ENCODE measurements at regions not wholly inside any gene's neighbourhood (a gene's known extent, or its start where the extent isn't known, plus 50 kb on each side); places are given as distances from the start of the nearest gene placed in this dataset.

DNA sequence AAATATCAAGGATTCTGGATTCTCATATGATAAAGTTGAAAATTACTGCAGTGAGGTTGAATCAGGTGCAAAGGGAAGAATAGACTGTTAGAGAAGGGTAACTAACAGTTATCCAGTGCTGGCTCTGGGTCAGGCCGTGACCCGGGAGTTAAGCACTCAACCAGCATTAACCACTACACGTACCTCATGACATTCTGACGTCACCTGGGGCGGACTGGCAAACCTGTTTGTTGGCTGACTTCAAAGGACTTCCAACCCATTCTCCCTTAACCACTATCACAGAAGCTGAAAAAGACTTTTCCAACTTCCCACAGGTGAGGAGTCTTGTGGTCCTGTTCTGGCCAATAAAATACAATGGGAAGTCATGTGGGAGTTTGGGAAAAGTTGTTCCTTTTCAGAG is 268.9 kb downstream of the ENC1 start:
- no peak for DNase-seq (ENCODE audit: low spot score)
- H3K27me3 ChIP-seq (replicated peaks; ENCODE audit: insufficient read depth, low read depth, low read length, poor library complexity) = no peaks in the 10 kb centered on the region
- BruUV-seq (replicated peaks) = no TSS peak
- H3K4me3 ChIP-seq (ENCODE audit: low read depth, low read length, poor library complexity, severe bottlenecking) = no peak overlapping the region
- ChIA-PET CTCF (no interaction called here), POLR2A (ENCODE audit: low non-redundant PET) (no interaction called here)
- H3K4me1 ChIP-seq (ENCODE audit: insufficient read depth, low read length, poor library complexity, severe bottlenecking) = peaks cover 3% of the 10 kb centered on the region
- H3K36me3 ChIP-seq (ENCODE audit: insufficient read depth, low read length, poor library complexity, severe bottlenecking) = no peaks in the 10 kb centered on the region
- TF ChIP-seq EZH2 (IDR thresholded peaks at IDR 0.05; ENCODE audit: borderline replicate concordance, low read depth, low read length, poor library complexity, severe bottlenecking) = no peak
- TF ChIP-seq, protein P1, sequence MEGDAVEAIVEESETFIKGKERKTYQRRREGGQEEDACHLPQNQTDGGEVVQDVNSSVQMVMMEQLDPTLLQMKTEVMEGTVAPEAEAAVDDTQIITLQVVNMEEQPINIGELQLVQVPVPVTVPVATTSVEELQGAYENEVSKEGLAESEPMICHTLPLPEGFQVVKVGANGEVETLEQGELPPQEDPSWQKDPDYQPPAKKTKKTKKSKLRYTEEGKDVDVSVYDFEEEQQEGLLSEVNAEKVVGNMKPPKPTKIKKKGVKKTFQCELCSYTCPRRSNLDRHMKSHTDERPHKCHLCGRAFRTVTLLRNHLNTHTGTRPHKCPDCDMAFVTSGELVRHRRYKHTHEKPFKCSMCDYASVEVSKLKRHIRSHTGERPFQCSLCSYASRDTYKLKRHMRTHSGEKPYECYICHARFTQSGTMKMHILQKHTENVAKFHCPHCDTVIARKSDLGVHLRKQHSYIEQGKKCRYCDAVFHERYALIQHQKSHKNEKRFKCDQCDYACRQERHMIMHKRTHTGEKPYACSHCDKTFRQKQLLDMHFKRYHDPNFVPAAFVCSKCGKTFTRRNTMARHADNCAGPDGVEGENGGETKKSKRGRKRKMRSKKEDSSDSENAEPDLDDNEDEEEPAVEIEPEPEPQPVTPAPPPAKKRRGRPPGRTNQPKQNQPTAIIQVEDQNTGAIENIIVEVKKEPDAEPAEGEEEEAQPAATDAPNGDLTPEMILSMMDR (conservative IDR thresholded peaks at IDR 0.05; ENCODE audit: low read depth, low read length) = no peak
- H3K27ac ChIP-seq (ENCODE audit: low read depth, low read length, poor library complexity, severe bottlenecking) = no peak overlapping the region
- H3K9me3 ChIP-seq (ENCODE audit: low read depth, low read length, poor library complexity, severe bottlenecking) = no peaks in the 10 kb centered on the region
- intact Hi-C loops (cut with micrococcal nuclease; ENCODE audit: unreplicated experiment) = no loop called here

- H3K9me3 ChIP-seq (ENCODE audit: low read depth, low read length, poor library complexity, severe bottlenecking) = no peaks in the 10 kb centered on the region
- ChIA-PET CTCF (no interaction called here), POLR2A (ENCODE audit: low non-redundant PET) (no interaction called here)
- peaks cover 3% of the 10 kb centered on the region for H3K4me1 ChIP-seq (ENCODE audit: insufficient read depth, low read length, poor library complexity, severe bottlenecking)
- intact Hi-C loops (cut with micrococcal nuclease; ENCODE audit: unreplicated experiment) = no loop called here
- no peak overlapping the region for H3K4me3 ChIP-seq (ENCODE audit: low read depth, low read length, poor library complexity, severe bottlenecking)
- DNase-seq (ENCODE audit: low spot score) = no peak
- no peak overlapping the region for H3K27ac ChIP-seq (ENCODE audit: low read depth, low read length, poor library complexity, severe bottlenecking)
- no peaks in the 10 kb centered on the region for H3K36me3 ChIP-seq (ENCODE audit: insufficient read depth, low read length, poor library complexity, severe bottlenecking)
- TF ChIP-seq EZH2 (IDR thresholded peaks at IDR 0.05; ENCODE audit: borderline replicate concordance, low read depth, low read length, poor library complexity, severe bottlenecking) = no peak
- TF ChIP-seq, protein P1 (conservative IDR thresholded peaks at IDR 0.05; ENCODE audit: low read depth, low read length) = no peak
- no TSS peak for BruUV-seq (replicated peaks)
- H3K27me3 ChIP-seq (replicated peaks; ENCODE audit: insufficient read depth, low read depth, low read length, poor library complexity) = no peaks in the 10 kb centered on the region
These were observed 270.4 kb downstream of the ENC1 start for GRCh38 chr5:74370168-74370567.

GRCh38 chr5:74369173-74369572 is 271.4 kb downstream of the ENC1 start:
- no TSS peak for BruUV-seq (replicated peaks)
- TF ChIP-seq EZH2 (IDR thresholded peaks at IDR 0.05; ENCODE audit: borderline replicate concordance, low read depth, low read length, poor library complexity, severe bottlenecking) = no peak
- TF ChIP-seq, protein P1 (conservative IDR thresholded peaks at IDR 0.05; ENCODE audit: low read depth, low read length) = no peak
- H3K4me1 ChIP-seq (ENCODE audit: insufficient read depth, low read length, poor library complexity, severe bottlenecking) = peaks cover 3% of the 10 kb centered on the region
- POLR2A ChIA-PET (ENCODE audit: low non-redundant PET) = no interaction called here
- no peaks in the 10 kb centered on the region for H3K27me3 ChIP-seq (replicated peaks; ENCODE audit: insufficient read depth, low read depth, low read length, poor library complexity)
- intact Hi-C loops (cut with micrococcal nuclease; ENCODE audit: unreplicated experiment) = no loop called here
- no peaks in the 10 kb centered on the region for H3K36me3 ChIP-seq (ENCODE audit: insufficient read depth, low read length, poor library complexity, severe bottlenecking)
- no peaks in the 10 kb centered on the region for H3K9me3 ChIP-seq (ENCODE audit: low read depth, low read length, poor library complexity, severe bottlenecking)
- DNase-seq (ENCODE audit: low spot score) = no peak
- no peak overlapping the region for H3K4me3 ChIP-seq (ENCODE audit: low read depth, low read length, poor library complexity, severe bottlenecking)
- CTCF ChIA-PET = no interaction called here
- H3K27ac ChIP-seq (ENCODE audit: low read depth, low read length, poor library complexity, severe bottlenecking) = no peak overlapping the region
